HG02571 (cell line): ENCODE measurements at regions not wholly inside any gene's neighbourhood (a gene's known extent, or its start where the extent isn't known, plus 50 kb on each side); places are given as distances from the start of the nearest gene placed in this dataset.

ENCODE experiments used
- ATAC-seq: cut with Tn5 transposase; IDR thresholded peaks from one replicate; pipeline ENCODE4 v1.9.1; 2021; ENCODE audit warnings: mild to moderate bottlenecking, moderate library complexity; ENCODE audit not compliant: unreplicated experiment

GRCh38 chr13:110965038-110965754 is 50.3 kb upstream of the ANKRD10 start:
- ATAC-seq, result peak; percentile 91
